Astrocyte (in vitro differentiated cells and primary cell): ENCODE measurements at regions not wholly inside any gene's neighbourhood (a gene's known extent, or its start where the extent isn't known, plus 50 kb on each side); places are given as distances from the start of the nearest gene placed in this dataset.

Source experiments
- DNase-seq: peaks from one replicate; pipeline ENCODE4 v3.0.0-alpha.2; 2010; ENCODE audit warnings: low read depth
- FAIRE-seq: peaks from 2 replicates; lab custom pipeline; 2011; peaks lifted over from hg19 to GRCh38; lab: Jason Lieb, UNC
- H2AFZ ChIP-seq: 2 replicates; pipeline ENCODE4 v1.6.0; 2012; ENCODE audit warnings: low read depth, low read length, inconsistent platforms
- H3K27ac ChIP-seq: 2 replicates; pipeline ENCODE4 v1.5.1; 2011; ENCODE audit warnings: low read depth, low read length, inconsistent platforms
- H3K27me3 ChIP-seq: 2 replicates; pipeline ENCODE4 v1.6.0; 2011; ENCODE audit warnings: low read length, inconsistent platforms; ENCODE audit not compliant: insufficient read depth
- H3K36me3 ChIP-seq: 2 replicates; pipeline ENCODE4 v1.5.1; 2011; ENCODE audit warnings: low read length, inconsistent platforms; ENCODE audit not compliant: insufficient read depth
- H3K4me1 ChIP-seq: 2 replicates; pipeline ENCODE4 v1.5.1; 2011; ENCODE audit warnings: low read length, inconsistent platforms; ENCODE audit not compliant: insufficient read depth
- H3K4me2 ChIP-seq: 2 replicates; pipeline ENCODE4 v1.6.0; 2012; ENCODE audit warnings: low read length, inconsistent platforms
- H3K4me3 ChIP-seq: 2 replicates; pipeline ENCODE4 v1.5.1; 2011; ENCODE audit warnings: low read depth, mild to moderate bottlenecking, low read length, inconsistent platforms; ENCODE audit not compliant: insufficient read depth
- H3K79me2 ChIP-seq: 2 replicates; pipeline ENCODE4 v1.6.0; 2012; ENCODE audit warnings: mild to moderate bottlenecking, low read length, inconsistent platforms; ENCODE audit not compliant: insufficient read depth
- H3K9ac ChIP-seq: 2 replicates; pipeline ENCODE4 v1.6.0; 2012; ENCODE audit warnings: mild to moderate bottlenecking, low read length, inconsistent platforms
- H3K9me3 ChIP-seq: 2 replicates; pipeline ENCODE4 v1.5.1; 2012; ENCODE audit warnings: low read depth, mild to moderate bottlenecking, low read length, inconsistent platforms; ENCODE audit not compliant: insufficient read depth
- H4K20me1 ChIP-seq: 2 replicates; pipeline ENCODE4 v1.6.0; 2012; ENCODE audit warnings: low read length, inconsistent platforms; ENCODE audit not compliant: insufficient read depth
- H3K27ac Mint-ChIP-seq: one replicate; pipeline ENCODE4 v1.8.0; 2021; ENCODE audit warnings: mild to moderate bottlenecking, mixed read lengths; ENCODE audit not compliant: unreplicated experiment
- H3K27me3 Mint-ChIP-seq: one replicate; pipeline ENCODE4 v1.8.0; 2021; ENCODE audit warnings: low read depth, mixed read lengths; ENCODE audit not compliant: unreplicated experiment
- H3K36me3 Mint-ChIP-seq: one replicate; pipeline ENCODE4 v1.8.0; 2021; ENCODE audit warnings: low read depth, mixed read lengths; ENCODE audit not compliant: unreplicated experiment
- H3K4me1 Mint-ChIP-seq: one replicate; pipeline ENCODE4 v1.8.0; 2021; ENCODE audit warnings: low read depth, mixed read lengths; ENCODE audit not compliant: unreplicated experiment
- H3K4me3 Mint-ChIP-seq: one replicate; pipeline ENCODE4 v1.8.0; 2021; ENCODE audit warnings: mild to moderate bottlenecking, moderate library complexity, mixed read lengths; ENCODE audit not compliant: unreplicated experiment
- H3K9me3 Mint-ChIP-seq: one replicate; pipeline ENCODE4 v1.8.0; 2021; ENCODE audit warnings: mild to moderate bottlenecking, mixed read lengths; ENCODE audit not compliant: unreplicated experiment
- EZH2 ChIP-seq: IDR thresholded peaks from 2 replicates; pipeline ENCODE4 v1.6.1; 2012; ENCODE audit warnings: mild to moderate bottlenecking, low read length, inconsistent platforms; ENCODE audit not compliant: insufficient read depth
- TF ChIP-seq, protein P1 (sequence below): IDR thresholded peaks from 2 replicates; pipeline ENCODE4 v1.5.1; 2011; ENCODE audit warnings: low read depth, mild to moderate bottlenecking, inconsistent platforms, low read length, moderate library complexity; ENCODE audit not compliant: insufficient read depth

DNA sequence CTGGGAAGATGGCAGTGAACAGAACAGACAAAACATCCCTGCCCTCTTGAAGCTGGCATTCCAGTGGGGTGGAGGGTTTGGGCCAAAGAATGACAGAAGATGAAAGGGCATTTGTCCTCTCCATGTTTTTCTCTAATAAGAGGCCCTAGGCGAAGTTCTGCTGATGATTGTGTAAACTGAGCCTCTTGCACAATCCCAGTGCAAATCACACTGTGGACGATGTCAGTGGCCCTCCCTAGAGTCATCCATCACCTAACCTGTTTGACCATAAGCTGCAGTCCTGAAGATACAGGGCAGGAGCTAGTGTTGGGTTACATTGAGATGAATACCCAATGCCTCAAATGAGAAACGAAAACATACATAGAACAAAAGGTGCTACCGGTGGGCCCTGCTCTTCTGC lies 622.4 kb upstream of the TBX3 start:
- H3K79me2 ChIP-seq, result no peaks in the 10 kb centered on the region
- H4K20me1 ChIP-seq, result no peaks in the 10 kb centered on the region
- Mint-ChIP-seq H3K4me3 (no peak overlapping the region), H3K27me3 (peaks cover 20% of the 10 kb centered on the region), H3K9me3 (no peaks in the 10 kb centered on the region), H3K36me3 (no peaks in the 10 kb centered on the region), H3K27ac (no peak overlapping the region), H3K4me1 (no peaks in the 10 kb centered on the region)
- H2AFZ ChIP-seq, result no peak overlapping the region
- no peak overlapping the region for H3K4me3 ChIP-seq
- H3K36me3 ChIP-seq, result no peaks in the 10 kb centered on the region
- DNase-seq (no peak), FAIRE-seq (no peak)
- H3K9me3 ChIP-seq, result no peaks in the 10 kb centered on the region
- H3K4me2 ChIP-seq, result no peak overlapping the region
- no peaks in the 10 kb centered on the region for H3K27me3 ChIP-seq
- TF ChIP-seq EZH2, result no peak
- TF ChIP-seq, protein P1, sequence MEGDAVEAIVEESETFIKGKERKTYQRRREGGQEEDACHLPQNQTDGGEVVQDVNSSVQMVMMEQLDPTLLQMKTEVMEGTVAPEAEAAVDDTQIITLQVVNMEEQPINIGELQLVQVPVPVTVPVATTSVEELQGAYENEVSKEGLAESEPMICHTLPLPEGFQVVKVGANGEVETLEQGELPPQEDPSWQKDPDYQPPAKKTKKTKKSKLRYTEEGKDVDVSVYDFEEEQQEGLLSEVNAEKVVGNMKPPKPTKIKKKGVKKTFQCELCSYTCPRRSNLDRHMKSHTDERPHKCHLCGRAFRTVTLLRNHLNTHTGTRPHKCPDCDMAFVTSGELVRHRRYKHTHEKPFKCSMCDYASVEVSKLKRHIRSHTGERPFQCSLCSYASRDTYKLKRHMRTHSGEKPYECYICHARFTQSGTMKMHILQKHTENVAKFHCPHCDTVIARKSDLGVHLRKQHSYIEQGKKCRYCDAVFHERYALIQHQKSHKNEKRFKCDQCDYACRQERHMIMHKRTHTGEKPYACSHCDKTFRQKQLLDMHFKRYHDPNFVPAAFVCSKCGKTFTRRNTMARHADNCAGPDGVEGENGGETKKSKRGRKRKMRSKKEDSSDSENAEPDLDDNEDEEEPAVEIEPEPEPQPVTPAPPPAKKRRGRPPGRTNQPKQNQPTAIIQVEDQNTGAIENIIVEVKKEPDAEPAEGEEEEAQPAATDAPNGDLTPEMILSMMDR, result no peak
- no peak overlapping the region for H3K9ac ChIP-seq
- H3K27ac ChIP-seq, result no peak overlapping the region
- no peaks in the 10 kb centered on the region for H3K4me1 ChIP-seq

DNA sequence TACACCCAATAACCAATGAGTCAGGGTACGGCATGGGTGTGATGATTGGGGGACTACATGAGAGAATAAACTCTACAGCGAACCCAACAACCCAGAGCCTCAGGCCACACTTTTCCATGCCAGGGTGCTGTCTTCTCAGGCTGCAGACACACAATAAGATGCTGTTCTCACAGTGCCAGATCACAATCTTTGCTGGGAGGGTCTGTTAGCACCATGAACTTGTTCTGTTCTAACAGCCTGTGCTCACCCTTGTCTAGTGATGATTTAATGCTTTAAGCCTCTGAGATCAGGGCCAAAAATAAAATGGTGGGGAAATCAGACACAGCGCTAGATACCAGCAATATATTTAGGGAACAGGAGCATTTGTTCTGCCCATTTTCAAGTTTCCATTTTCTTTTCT lies 621.9 kb upstream of the TBX3 start:
- Mint-ChIP-seq H3K4me1 (no peaks in the 10 kb centered on the region), H3K4me3 (no peak overlapping the region), H3K36me3 (no peaks in the 10 kb centered on the region), H3K27me3 (peaks cover 20% of the 10 kb centered on the region), H3K27ac (no peak overlapping the region), H3K9me3 (peaks cover 2% of the 10 kb centered on the region)
- no peak overlapping the region for H2AFZ ChIP-seq
- no peak overlapping the region for H3K4me3 ChIP-seq
- no peaks in the 10 kb centered on the region for H3K79me2 ChIP-seq
- H3K4me1 ChIP-seq, result no peaks in the 10 kb centered on the region
- H3K4me2 ChIP-seq, result no peak overlapping the region
- H3K36me3 ChIP-seq, result no peaks in the 10 kb centered on the region
- no peaks in the 10 kb centered on the region for H3K27me3 ChIP-seq
- no peak overlapping the region for H3K27ac ChIP-seq
- no peak for DNase-seq
- H4K20me1 ChIP-seq, result no peaks in the 10 kb centered on the region
- H3K9me3 ChIP-seq, result no peaks in the 10 kb centered on the region
- no peak for FAIRE-seq
- H3K9ac ChIP-seq, result no peak overlapping the region
- TF ChIP-seq, protein P1, result no peak
- TF ChIP-seq EZH2, result no peak

DNA sequence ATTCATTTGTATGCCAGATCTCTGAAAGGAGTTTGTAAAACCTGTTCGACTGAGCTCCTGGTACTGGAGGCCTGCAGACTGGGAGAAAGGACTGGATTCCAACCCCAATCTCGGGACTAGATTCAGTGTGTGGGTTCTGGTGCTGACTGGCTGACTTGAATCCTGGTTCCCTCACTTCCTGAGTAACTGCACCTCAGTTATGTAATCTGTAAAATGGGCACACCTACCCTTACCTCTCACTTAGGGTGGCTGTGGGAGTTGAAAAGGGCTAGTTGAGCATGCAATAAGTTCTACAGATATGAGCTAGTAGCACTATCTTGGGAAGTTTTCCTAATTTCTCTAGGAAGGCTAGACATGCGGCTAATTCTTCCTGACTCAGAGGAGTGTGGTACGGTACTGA lies 621.3 kb upstream of the TBX3 start:
- Mint-ChIP-seq H3K4me1 (no peaks in the 10 kb centered on the region), H3K27ac (no peak overlapping the region), H3K27me3 (peaks cover 19% of the 10 kb centered on the region), H3K9me3 (peaks cover 2% of the 10 kb centered on the region), H3K36me3 (no peaks in the 10 kb centered on the region), H3K4me3 (no peak overlapping the region)
- no peak overlapping the region for H2AFZ ChIP-seq
- H3K27ac ChIP-seq, result no peak overlapping the region
- no peak for TF ChIP-seq EZH2
- no peaks in the 10 kb centered on the region for H3K36me3 ChIP-seq
- H3K9ac ChIP-seq, result no peak overlapping the region
- H3K9me3 ChIP-seq, result no peaks in the 10 kb centered on the region
- no peak overlapping the region for H3K4me2 ChIP-seq
- H3K4me1 ChIP-seq, result no peaks in the 10 kb centered on the region
- FAIRE-seq (no peak), DNase-seq (no peak)
- no peaks in the 10 kb centered on the region for H3K27me3 ChIP-seq
- no peak overlapping the region for H3K4me3 ChIP-seq
- no peaks in the 10 kb centered on the region for H3K79me2 ChIP-seq
- no peaks in the 10 kb centered on the region for H4K20me1 ChIP-seq
